GM19372 (cell line): ENCODE measurements at regions not wholly inside any gene's neighbourhood (a gene's known extent, or its start where the extent isn't known, plus 50 kb on each side); places are given as distances from the start of the nearest gene placed in this dataset.
"Not testable (repeated sequence)": the region's sequence is repeated elsewhere in the genome, so short reads cannot be mapped to it uniquely, and the experiment has no call there.

Experiments
- ATAC-seq: cut with Tn5 transposase; IDR thresholded peaks from one replicate; pipeline ENCODE4 v1.9.1; 2021; ENCODE audit warnings: mild to moderate bottlenecking, low read depth, moderate library complexity; ENCODE audit not compliant: unreplicated experiment

GRCh38 chr10:29702273-29703164 lies 67.7 kb upstream of the SVIL start:
- no peak for ATAC-seq

GRCh38 chr10:29701306-29701705 lies 66.5 kb upstream of the SVIL start:
- ATAC-seq, result no peak

GRCh38 chr10:29699621-29700020 lies 64.8 kb upstream of the SVIL start:
- no peak for ATAC-seq

GRCh38 chr10:29698773-29699490 lies 64.2 kb upstream of the SVIL start:
- no peak for ATAC-seq

- ATAC-seq, result not testable (repeated sequence)
Measured at GRCh38 chr10:29696581-29696980, 61.8 kb upstream of the SVIL start.

- no peak for ATAC-seq
Measured at GRCh38 chr10:29694121-29694520, 59.4 kb upstream of the SVIL start.

GRCh38 chr10:29692121-29692539 lies 57.4 kb upstream of the SVIL start:
- no peak for ATAC-seq

GRCh38 chr10:29691564-29692072 lies 56.8 kb upstream of the SVIL start:
- no peak for ATAC-seq

GRCh38 chr10:29689001-29689400 lies 54.2 kb upstream of the SVIL start:
- ATAC-seq, result no peak

GRCh38 chr10:29688230-29688661 lies 53.5 kb upstream of the SVIL start:
- ATAC-seq, result no peak

- ATAC-seq, result no peak
Measured at GRCh38 chr10:29687421-29688164, 52.8 kb upstream of the SVIL start.

- no peak for ATAC-seq
Measured at GRCh38 chr10:29685506-29685905, 50.7 kb upstream of the SVIL start.
